ENCODE measurements at regions not wholly inside any gene's neighbourhood (a gene's known extent, or its start where the extent isn't known, plus 50 kb on each side); places are given as distances from the start of the nearest gene placed in this dataset.

DNA sequence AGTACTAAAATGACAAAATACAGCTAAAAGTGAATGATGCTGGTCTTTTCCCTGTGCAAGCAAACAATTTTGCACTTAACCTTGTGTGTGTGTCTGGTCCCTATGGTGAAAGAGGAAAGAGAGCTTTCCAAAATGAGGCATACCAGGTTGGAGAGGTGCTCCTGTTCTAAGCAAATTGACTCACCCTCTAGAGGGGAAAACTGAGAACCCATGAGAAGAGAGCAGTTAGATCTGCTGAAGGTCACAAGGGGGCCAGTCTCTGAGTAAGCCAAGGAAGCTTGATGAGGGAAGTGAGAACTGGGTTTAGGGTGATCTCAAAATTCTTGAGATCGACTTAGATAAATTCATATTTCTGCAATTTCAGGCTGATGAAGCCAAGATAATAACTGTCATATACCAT, 157.5 kb upstream of the TBX18 start:
- H3K79me2 ChIP-seq (ENCODE audit: low read length), result no peaks in the 10 kb centered on the region
- H3K27ac ChIP-seq (ENCODE audit: low read length), result no peak overlapping the region
- no peaks in the 10 kb centered on the region for H3K36me3 ChIP-seq (replicated peaks; ENCODE audit: insufficient read depth, low read length)
- no peak for DNase-seq
- no peaks in the 10 kb centered on the region for H4K20me1 ChIP-seq (ENCODE audit: insufficient read depth, low read length)
- H2AFZ ChIP-seq (ENCODE audit: low read length), result no peak overlapping the region
- TF ChIP-seq, protein P1, sequence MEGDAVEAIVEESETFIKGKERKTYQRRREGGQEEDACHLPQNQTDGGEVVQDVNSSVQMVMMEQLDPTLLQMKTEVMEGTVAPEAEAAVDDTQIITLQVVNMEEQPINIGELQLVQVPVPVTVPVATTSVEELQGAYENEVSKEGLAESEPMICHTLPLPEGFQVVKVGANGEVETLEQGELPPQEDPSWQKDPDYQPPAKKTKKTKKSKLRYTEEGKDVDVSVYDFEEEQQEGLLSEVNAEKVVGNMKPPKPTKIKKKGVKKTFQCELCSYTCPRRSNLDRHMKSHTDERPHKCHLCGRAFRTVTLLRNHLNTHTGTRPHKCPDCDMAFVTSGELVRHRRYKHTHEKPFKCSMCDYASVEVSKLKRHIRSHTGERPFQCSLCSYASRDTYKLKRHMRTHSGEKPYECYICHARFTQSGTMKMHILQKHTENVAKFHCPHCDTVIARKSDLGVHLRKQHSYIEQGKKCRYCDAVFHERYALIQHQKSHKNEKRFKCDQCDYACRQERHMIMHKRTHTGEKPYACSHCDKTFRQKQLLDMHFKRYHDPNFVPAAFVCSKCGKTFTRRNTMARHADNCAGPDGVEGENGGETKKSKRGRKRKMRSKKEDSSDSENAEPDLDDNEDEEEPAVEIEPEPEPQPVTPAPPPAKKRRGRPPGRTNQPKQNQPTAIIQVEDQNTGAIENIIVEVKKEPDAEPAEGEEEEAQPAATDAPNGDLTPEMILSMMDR (IDR thresholded peaks at IDR 0.05; ENCODE audit: low read length), result no peak
- TF ChIP-seq EZH2 (optimal IDR thresholded peaks at IDR 0.05; ENCODE audit: low read depth, low read length) (no peak), EZH2phosphoT487 (IDR thresholded peaks at IDR 0.05; ENCODE audit: low read length) (no peak)
- no peaks in the 10 kb centered on the region for H3K9me2 ChIP-seq (replicated peaks; ENCODE audit: insufficient read depth, low read length)
- H3K4me2 ChIP-seq (ENCODE audit: low read depth, low read length), result no peak overlapping the region
- H3K27me3 ChIP-seq (replicated peaks; ENCODE audit: insufficient read depth, low read length), result no peaks in the 10 kb centered on the region
- no peak overlapping the region for H3K4me3 ChIP-seq (ENCODE audit: low read length)
- H3K4me1 ChIP-seq (ENCODE audit: low read length), result no peaks in the 10 kb centered on the region
- no peak overlapping the region for H3K9ac ChIP-seq (ENCODE audit: low read length)
- H3K9me3 ChIP-seq (replicated peaks; ENCODE audit: insufficient read depth, low read length), result no peaks in the 10 kb centered on the region
- no peaks in the 10 kb centered on the region for H3F3A ChIP-seq (ENCODE audit: insufficient read depth, low read length)

DNA sequence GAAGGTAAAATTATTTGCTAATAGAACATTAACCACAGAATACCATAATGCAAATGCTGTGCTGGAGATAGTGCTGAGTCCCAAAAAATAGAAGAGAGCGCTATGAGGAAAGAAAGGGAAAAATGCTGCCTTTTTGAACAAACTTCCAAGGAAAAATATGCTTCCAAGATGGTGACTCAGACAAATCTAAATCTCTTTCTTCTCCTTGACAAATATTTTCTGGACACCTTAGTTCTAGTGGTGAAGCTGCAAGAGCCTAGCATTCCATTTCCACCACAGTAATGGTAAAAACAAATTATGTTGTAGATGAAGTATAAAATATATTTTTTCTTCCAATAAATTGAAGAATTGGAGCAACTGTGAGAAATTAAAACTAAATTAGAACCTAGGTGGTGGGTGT, 155.6 kb upstream of the TBX18 start:
- Histone ChIP-seq H3K4me1 (ENCODE audit: low read length) (no peaks in the 10 kb centered on the region), H3K9ac (ENCODE audit: low read length) (no peak overlapping the region), H3K36me3 (replicated peaks; ENCODE audit: insufficient read depth, low read length) (no peaks in the 10 kb centered on the region), H2AFZ (ENCODE audit: low read length) (no peak overlapping the region), H3K9me2 (replicated peaks; ENCODE audit: insufficient read depth, low read length) (no peaks in the 10 kb centered on the region), H3F3A (ENCODE audit: insufficient read depth, low read length) (no peaks in the 10 kb centered on the region), H3K9me3 (replicated peaks; ENCODE audit: insufficient read depth, low read length) (no peaks in the 10 kb centered on the region), H3K27ac (ENCODE audit: low read length) (no peak overlapping the region), H4K20me1 (ENCODE audit: insufficient read depth, low read length) (no peaks in the 10 kb centered on the region), H3K4me3 (ENCODE audit: low read length) (no peak overlapping the region), H3K4me2 (ENCODE audit: low read depth, low read length) (no peak overlapping the region), H3K79me2 (ENCODE audit: low read length) (no peaks in the 10 kb centered on the region), H3K27me3 (replicated peaks; ENCODE audit: insufficient read depth, low read length) (no peaks in the 10 kb centered on the region)
- TF ChIP-seq EZH2phosphoT487 (IDR thresholded peaks at IDR 0.05; ENCODE audit: low read length), result no peak
- TF ChIP-seq, protein P1 (IDR thresholded peaks at IDR 0.05; ENCODE audit: low read length), result no peak
- no peak for TF ChIP-seq EZH2 (optimal IDR thresholded peaks at IDR 0.05; ENCODE audit: low read depth, low read length)
- DNase-seq, result no peak

DNA sequence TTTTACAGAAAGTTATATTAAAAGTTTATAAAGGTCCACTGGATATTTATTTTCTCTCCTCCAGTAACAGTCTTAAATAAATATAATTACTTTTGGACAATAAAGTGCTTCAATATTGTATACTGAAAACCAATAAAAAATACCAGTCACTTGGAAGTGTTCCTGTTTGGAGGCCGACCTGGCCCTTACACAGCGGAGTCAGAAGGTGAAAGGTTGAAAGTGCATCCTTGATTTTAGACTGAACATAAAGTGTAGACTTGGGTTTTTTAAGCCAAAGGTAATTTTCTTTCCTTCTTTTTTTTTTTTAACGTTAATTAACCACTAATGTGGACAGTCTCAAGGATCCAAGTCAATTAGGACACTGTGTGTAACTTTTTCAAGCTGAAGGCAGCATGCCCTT, 152.3 kb upstream of the TBX18 start:
- Histone ChIP-seq H3K9ac (ENCODE audit: low read length) (no peak overlapping the region), H3K36me3 (replicated peaks; ENCODE audit: insufficient read depth, low read length) (no peaks in the 10 kb centered on the region), H3K9me3 (replicated peaks; ENCODE audit: insufficient read depth, low read length) (no peaks in the 10 kb centered on the region), H3K4me2 (ENCODE audit: low read depth, low read length) (no peak overlapping the region), H3K9me2 (replicated peaks; ENCODE audit: insufficient read depth, low read length) (no peaks in the 10 kb centered on the region), H3K27me3 (replicated peaks; ENCODE audit: insufficient read depth, low read length) (no peaks in the 10 kb centered on the region), H3K79me2 (ENCODE audit: low read length) (no peaks in the 10 kb centered on the region), H3K4me3 (ENCODE audit: low read length) (no peak overlapping the region), H3F3A (ENCODE audit: insufficient read depth, low read length) (no peaks in the 10 kb centered on the region), H3K4me1 (ENCODE audit: low read length) (no peaks in the 10 kb centered on the region), H2AFZ (ENCODE audit: low read length) (no peak overlapping the region), H3K27ac (ENCODE audit: low read length) (no peak overlapping the region), H4K20me1 (ENCODE audit: insufficient read depth, low read length) (no peaks in the 10 kb centered on the region)
- TF ChIP-seq EZH2phosphoT487 (IDR thresholded peaks at IDR 0.05; ENCODE audit: low read length), result no peak
- TF ChIP-seq EZH2 (optimal IDR thresholded peaks at IDR 0.05; ENCODE audit: low read depth, low read length), result no peak
- TF ChIP-seq, protein P1 (IDR thresholded peaks at IDR 0.05; ENCODE audit: low read length), result no peak
- DNase-seq, result no peak
